ENCODE measurements at regions not wholly inside any gene's neighbourhood (a gene's known extent, or its start where the extent isn't known, plus 50 kb on each side); places are given as distances from the start of the nearest gene placed in this dataset.

DNA sequence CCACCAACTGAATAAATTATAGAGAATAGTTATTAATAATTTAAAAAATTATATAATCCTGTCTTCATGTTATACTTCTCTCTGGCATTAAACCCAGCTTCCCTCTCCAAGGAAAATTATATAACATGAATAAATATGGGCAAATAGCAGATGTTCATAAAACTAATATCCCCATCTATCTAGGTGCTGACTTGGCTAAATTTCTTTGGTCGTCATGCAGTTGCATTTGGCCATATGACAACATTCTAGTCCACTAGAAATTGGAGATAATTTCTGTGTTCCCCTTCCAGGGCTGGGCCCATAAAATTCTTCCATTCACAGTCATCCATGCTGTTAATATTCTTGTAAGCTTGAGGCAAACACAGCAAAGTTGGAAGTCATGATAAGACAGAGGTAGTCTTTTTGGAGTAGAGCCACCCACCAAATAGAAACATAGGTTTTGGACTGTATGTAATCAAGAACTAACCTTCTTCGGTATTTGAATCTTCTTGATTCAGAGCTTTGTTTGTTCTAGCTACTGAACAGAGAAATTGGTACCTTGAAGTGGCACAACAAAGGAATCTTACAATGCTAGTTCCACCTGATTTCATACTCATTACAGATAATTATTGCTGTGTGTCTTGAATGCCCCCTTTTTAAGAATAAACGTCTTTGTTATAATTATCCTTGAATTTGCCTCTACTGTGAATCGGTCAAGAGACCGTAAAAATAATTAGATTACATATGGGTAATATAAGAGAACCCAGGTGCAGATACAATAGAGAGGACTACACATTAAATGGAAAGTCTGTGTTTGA lies 678.5 kb upstream of the PCDH20 start:
- no peak for DNase-seq (ENCODE audit: low read depth)

DNA sequence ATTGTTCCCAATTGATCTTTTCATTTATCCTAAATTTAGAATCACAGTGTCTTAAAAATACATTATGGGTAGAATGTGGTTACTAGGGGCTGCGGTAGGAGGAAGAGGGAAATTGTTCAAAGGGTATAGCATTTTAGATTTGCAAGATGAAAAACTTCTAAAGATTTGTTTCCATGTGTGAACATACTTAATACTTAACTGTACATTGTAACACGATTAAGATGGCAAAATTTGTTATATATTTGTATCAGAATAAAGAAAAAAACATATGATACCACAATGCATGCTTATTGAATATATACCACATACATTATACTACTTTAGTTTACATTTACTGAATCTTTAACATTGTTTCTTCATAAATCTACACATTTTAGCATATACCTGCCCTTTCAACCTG lies 677.3 kb upstream of the PCDH20 start:
- no peak for DNase-seq (ENCODE audit: low read depth)

DNA sequence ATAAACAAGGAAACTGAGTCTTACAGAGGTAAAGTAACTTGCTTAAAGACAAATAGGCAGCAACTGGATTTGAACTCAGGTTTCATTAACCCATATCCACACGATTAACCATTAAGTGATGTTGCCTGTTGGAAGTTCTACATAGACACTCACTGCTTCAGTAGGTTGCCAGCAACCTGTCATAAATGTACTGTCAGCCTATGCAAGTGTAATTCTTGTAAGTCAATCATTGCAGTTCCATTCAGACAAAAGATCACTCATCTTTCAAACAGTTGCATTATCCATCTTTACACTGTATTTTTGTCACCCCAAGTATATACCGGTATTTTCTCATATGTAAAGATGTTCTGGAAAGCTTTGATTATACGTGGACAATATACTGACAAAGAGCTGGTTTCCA lies 676.9 kb upstream of the PCDH20 start:
- no peak for DNase-seq (ENCODE audit: low read depth)

GRCh38 chr13:62088165-62088564 lies 672.5 kb upstream of the PCDH20 start:
- no peak for DNase-seq (ENCODE audit: low read depth)

- DNase-seq (ENCODE audit: low read depth), result no peak
Observed at GRCh38 chr13:62087124-62087523, 671.5 kb upstream of the PCDH20 start.

DNA sequence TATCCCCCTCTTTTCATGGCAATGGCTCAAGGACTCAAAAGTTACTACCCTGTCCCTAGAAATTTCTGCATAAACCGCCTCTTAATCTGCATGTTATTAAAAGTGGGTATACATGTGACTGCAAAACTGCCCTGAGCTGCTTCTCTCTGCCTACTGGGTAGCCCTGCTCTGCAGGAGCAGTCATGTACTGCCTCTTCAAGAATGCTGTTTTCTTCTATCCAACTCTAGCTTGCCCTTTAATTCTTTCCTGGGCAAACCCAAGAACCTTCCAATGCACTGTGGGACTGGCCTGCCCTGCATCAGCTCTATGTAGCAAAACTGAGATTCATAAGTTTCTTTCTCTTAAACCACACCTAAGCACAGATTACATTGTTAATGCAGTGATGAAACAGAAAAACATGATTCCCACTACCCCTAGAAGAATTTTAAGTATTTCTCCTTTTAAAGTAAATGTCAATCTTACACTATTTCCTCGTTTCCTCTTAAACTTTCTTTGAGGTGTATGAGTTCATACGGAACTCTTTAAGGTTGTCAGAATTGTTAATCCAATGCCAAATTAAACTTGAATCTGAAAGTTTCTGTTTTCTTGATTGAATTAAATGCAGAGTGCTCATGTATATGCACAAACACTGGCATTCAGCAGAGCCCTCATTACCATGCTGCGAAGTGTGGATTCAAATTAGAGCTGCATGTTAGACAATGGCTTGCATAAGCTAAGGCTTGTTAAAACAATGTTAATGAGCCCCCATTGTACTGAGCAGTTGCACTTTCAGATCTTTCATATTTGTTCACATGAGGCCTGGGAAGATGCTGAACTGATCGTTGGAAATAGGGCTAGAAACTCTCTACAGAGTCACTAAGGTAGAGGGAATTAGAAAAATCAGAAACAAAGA lies 669.9 kb upstream of the PCDH20 start:
- no peak for DNase-seq (ENCODE audit: low read depth)

- no peak for DNase-seq (ENCODE audit: low read depth)
Observed at GRCh38 chr13:62084728-62085127, 669.1 kb upstream of the PCDH20 start.

GRCh38 chr13:62067821-62068220 lies 652.2 kb upstream of the PCDH20 start:
- DNase-seq (ENCODE audit: low read depth), result no peak

DNA sequence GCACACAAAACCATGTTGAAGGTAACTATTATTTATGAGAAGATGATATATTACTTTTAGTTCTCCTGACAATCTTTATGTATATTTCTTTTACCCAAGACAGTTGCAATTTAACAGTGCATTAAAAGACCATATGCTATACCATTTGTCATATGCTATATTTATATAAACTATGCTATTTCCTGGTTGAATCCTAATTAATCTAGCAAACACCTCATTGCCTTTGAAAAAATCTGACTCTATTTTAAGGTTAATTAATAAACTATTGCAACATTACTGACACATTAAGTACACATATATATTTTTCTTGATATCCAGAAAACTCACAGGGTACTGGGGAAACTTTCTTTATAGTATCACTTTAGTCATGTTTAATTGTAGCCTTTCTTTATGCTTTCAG lies 649.4 kb upstream of the PCDH20 start:
- no peak for DNase-seq (ENCODE audit: low read depth)

- DNase-seq (ENCODE audit: low read depth), result no peak
Observed at GRCh38 chr13:62061751-62062150, 646.1 kb upstream of the PCDH20 start.

- DNase-seq (ENCODE audit: low read depth), result no peak
Observed at GRCh38 chr13:62060570-62060969, 644.9 kb upstream of the PCDH20 start.

GRCh38 chr13:62057286-62057685 lies 641.6 kb upstream of the PCDH20 start:
- DNase-seq (ENCODE audit: low read depth), result no peak

- no peak for DNase-seq (ENCODE audit: low read depth)
Observed at GRCh38 chr13:62049992-62050391, 634.3 kb upstream of the PCDH20 start.

DNA sequence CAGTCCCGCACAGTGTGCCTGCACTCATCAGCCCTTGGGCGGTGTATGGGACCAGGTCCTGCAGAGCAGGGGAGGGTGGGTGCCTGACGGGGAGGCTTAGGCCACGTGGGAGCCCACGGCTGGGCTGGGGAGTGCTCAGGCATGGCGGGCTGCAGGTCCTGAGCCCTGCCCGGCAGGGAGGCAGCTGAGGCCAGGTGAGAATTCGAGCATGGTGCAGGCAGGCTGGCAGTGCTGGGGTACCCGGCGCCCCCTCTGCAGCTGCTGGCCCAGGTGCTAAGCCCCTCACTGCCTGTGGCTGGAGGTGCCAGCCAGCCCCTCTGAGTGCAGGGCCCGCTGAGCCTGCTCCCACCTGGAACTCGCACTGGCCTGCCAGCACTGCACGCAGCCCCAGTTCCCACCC lies 630.9 kb upstream of the PCDH20 start:
- DNase-seq (ENCODE audit: low read depth), result no peak

DNA sequence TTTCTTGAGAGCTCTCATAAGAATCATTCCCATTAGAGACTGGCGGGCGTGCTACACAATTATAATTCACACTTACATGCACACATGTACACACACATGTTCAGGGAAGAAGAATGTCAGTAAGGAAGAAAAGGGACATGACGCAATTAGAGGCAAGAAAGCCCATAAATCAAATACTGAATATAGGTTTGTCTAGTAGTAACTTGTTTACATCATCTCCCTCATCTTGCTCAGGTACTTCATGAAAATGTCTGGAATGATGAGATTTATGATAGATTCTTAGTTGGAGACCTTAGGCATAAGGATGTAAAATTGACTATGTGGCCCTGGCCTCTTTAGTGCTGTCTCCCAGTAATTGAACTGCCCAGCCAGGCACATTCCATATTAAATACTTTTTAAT lies 628.0 kb upstream of the PCDH20 start:
- DNase-seq (ENCODE audit: low read depth), result no peak

- DNase-seq (ENCODE audit: low read depth), result no peak
Observed at GRCh38 chr13:62040806-62041205, 625.2 kb upstream of the PCDH20 start.

GRCh38 chr13:62040078-62040477 lies 624.4 kb upstream of the PCDH20 start:
- DNase-seq (ENCODE audit: low read depth), result no peak

GRCh38 chr13:62038214-62038613 lies 622.6 kb upstream of the PCDH20 start:
- DNase-seq (ENCODE audit: low read depth), result no peak

DNA sequence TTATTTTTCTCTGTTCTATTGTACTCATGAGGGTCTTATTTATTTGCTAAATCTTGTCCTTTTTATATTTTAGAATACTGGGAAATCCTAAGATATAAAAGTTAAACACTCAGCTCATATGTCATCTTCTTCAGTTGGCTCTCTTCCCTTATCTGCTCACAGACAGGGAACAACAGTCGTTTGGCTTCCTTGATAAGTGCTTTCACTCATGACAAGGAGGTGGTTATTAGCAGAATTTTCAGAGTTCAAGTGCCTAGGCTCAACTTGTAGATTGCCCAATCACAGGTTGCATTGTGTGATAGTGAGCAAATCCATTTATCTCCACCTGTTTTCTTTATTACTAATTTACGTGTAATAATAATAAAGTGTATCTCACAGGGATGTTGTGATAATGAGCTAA lies 620.3 kb upstream of the PCDH20 start:
- no peak for DNase-seq (ENCODE audit: low read depth)

GRCh38 chr13:62033934-62034333 lies 618.3 kb upstream of the PCDH20 start:
- DNase-seq (ENCODE audit: low read depth), result no peak

DNA sequence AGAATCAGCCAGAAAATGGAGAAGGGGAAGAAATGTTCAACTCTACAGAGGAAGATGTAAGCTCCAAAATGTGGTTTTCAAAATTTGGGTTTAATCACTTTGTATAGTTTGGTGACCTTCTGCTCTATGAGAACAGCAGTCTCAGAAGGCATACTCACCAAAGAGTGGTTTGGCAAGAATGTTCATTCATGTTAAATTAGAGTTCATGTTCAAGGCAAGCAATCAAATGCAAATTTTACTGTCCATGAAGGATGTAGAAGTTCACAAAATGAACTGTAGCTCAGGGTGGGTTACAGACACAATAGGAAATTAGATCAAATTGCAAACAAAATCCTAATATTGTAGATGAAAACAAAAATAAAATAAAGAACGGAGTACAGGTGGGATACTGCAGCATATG lies 606.7 kb upstream of the PCDH20 start:
- DNase-seq (ENCODE audit: low read depth), result no peak

DNA sequence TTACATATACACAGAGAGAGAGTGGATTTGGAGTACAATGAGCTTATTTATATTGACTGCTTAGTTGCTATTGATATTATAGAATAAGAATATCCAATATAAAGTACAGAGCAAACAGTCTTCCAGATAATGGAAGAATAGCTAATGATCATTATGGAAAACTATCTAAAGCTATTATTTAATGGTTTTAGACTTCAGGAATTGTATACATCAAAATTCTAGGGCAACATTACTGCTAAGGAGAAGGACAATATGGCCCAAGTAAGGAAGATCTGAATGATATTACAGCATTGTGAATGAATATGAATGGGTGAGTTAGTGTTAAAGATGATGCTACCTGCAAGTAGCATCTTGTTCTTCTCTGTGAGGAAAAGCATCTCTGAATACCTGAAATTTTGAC lies 604.2 kb upstream of the PCDH20 start:
- no peak for DNase-seq (ENCODE audit: low read depth)

DNA sequence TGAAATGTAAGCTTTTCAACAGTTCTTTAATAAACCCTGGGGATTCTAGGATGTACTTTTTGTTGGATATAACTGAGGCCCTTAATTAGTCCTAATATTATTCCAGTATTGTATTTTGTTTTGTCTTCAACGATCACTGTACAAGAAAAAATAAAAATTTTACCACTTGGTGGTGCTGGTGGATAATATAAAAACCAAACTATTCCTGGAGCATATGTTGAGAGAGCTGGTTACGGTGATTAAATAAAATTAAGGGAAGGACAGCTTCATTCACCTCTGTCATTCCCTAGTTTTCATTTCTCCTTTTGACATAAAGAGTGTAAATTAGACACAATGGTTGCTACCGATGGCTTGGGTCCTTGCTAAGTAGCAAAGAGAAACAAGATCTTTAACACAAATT lies 598.6 kb upstream of the PCDH20 start:
- DNase-seq (ENCODE audit: low read depth), result no peak
